HL-60 (cell line): ENCODE measurements at regions not wholly inside any gene's neighbourhood (a gene's known extent, or its start where the extent isn't known, plus 50 kb on each side); places are given as distances from the start of the nearest gene placed in this dataset.

ENCODE experiments used
- DNase-seq, 2 experiments: peaks; one replicate each; pipeline ENCODE4 v3.0.0-alpha.2; 2010 to 2020; ENCODE audit warnings: low read depth in 1 of 2, low spot score in 1 of 2
- H3K27ac ChIP-seq: fragments of 250-450 bp; sonication (Bioruptor Pico); replicated peaks from 2 replicates; pipeline ENCODE4 v1.5.1; 2020; ENCODE audit warnings: mild to moderate bottlenecking, moderate library complexity
- H3K27me3 ChIP-seq: fragments of 250-450 bp; sonication (Bioruptor Pico); 2 replicates; pipeline ENCODE4 v1.5.1; 2021; ENCODE audit warnings: mild to moderate bottlenecking, moderate library complexity; ENCODE audit not compliant: insufficient read depth, poor library complexity, severe bottlenecking
- H3K4me3 ChIP-seq: replicated peaks from 2 replicates; pipeline ENCODE4 v1.5.1; 2011; ENCODE audit warnings: mild to moderate bottlenecking, control low read depth, low read length; ENCODE audit not compliant: insufficient read depth
- GABPA ChIP-seq: IDR thresholded peaks from 2 replicates; pipeline ENCODE4 v1.6.1; 2012; ENCODE audit warnings: low read depth
- POLR2AphosphoS5 ChIP-seq: IDR thresholded peaks from 2 replicates; pipeline ENCODE4 v1.6.1; 2012; ENCODE audit warnings: low read depth
- SPI1 ChIP-seq: IDR thresholded peaks from 2 replicates; pipeline ENCODE4 v1.6.1; 2012; ENCODE audit warnings: low read depth, mild to moderate bottlenecking, borderline replicate concordance
- TF ChIP-seq, protein P1 (sequence below): IDR thresholded peaks from 2 replicates; pipeline ENCODE4 v1.6.1; 2012; ENCODE audit warnings: low read depth; ENCODE audit not compliant: insufficient replicate concordance
- TF ChIP-seq, protein P2 (sequence below): IDR thresholded peaks from one replicate; pipeline ENCODE4 v1.5.1; 2011; ENCODE audit warnings: low read length, control low read depth, inconsistent platforms; ENCODE audit not compliant: insufficient read depth

DNA sequence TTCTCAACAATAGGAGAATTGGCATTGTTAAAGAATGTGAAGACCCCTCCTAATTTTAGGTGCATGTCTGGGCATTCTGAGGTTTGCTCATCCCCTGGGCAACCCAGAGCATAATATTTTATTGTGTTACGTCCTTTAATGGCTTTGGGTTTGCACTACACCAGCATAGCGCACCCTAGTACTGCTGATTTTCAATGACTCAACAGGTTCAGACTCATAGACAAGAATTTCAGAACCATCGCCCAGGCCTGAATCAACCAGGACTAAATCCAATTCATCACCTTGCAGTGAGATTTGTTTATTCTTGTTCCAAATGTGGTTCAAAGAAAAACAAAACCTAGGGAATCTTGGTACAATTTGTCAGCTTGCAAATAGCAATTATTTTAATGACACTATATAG lies 137.8 kb upstream of the PHACTR1 start:
- DNase-seq = no peak
- no peak overlapping the region for H3K27ac ChIP-seq
- TF ChIP-seq, protein P1, sequence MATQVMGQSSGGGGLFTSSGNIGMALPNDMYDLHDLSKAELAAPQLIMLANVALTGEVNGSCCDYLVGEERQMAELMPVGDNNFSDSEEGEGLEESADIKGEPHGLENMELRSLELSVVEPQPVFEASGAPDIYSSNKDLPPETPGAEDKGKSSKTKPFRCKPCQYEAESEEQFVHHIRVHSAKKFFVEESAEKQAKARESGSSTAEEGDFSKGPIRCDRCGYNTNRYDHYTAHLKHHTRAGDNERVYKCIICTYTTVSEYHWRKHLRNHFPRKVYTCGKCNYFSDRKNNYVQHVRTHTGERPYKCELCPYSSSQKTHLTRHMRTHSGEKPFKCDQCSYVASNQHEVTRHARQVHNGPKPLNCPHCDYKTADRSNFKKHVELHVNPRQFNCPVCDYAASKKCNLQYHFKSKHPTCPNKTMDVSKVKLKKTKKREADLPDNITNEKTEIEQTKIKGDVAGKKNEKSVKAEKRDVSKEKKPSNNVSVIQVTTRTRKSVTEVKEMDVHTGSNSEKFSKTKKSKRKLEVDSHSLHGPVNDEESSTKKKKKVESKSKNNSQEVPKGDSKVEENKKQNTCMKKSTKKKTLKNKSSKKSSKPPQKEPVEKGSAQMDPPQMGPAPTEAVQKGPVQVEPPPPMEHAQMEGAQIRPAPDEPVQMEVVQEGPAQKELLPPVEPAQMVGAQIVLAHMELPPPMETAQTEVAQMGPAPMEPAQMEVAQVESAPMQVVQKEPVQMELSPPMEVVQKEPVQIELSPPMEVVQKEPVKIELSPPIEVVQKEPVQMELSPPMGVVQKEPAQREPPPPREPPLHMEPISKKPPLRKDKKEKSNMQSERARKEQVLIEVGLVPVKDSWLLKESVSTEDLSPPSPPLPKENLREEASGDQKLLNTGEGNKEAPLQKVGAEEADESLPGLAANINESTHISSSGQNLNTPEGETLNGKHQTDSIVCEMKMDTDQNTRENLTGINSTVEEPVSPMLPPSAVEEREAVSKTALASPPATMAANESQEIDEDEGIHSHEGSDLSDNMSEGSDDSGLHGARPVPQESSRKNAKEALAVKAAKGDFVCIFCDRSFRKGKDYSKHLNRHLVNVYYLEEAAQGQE = no peak
- TF ChIP-seq, protein P2, sequence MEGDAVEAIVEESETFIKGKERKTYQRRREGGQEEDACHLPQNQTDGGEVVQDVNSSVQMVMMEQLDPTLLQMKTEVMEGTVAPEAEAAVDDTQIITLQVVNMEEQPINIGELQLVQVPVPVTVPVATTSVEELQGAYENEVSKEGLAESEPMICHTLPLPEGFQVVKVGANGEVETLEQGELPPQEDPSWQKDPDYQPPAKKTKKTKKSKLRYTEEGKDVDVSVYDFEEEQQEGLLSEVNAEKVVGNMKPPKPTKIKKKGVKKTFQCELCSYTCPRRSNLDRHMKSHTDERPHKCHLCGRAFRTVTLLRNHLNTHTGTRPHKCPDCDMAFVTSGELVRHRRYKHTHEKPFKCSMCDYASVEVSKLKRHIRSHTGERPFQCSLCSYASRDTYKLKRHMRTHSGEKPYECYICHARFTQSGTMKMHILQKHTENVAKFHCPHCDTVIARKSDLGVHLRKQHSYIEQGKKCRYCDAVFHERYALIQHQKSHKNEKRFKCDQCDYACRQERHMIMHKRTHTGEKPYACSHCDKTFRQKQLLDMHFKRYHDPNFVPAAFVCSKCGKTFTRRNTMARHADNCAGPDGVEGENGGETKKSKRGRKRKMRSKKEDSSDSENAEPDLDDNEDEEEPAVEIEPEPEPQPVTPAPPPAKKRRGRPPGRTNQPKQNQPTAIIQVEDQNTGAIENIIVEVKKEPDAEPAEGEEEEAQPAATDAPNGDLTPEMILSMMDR = no peak
- TF ChIP-seq SPI1 = no peak
- TF ChIP-seq POLR2AphosphoS5 = no peak
- TF ChIP-seq GABPA = no peak
- no peak overlapping the region for H3K4me3 ChIP-seq
- no peaks in the 10 kb centered on the region for H3K27me3 ChIP-seq

DNA sequence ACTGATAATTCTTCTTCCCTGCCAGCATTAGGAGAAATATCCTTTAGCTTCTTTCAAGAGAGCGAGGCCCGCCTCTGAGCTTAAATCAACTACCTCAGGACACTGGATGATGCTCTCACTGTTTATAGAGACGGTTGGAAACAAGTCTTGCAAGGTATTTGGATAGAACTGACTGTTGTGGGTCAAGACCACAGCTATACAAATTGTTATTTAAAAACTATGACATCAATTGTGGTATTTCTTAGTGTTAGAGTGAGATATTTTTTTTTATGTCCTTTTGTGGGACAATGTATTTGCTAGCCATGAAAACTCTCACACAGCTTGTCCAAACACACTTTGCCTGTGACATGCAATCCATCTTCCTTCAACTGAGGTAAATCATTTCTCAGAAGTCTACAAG lies 136.3 kb upstream of the PHACTR1 start:
- no peak overlapping the region for H3K27ac ChIP-seq

DNA sequence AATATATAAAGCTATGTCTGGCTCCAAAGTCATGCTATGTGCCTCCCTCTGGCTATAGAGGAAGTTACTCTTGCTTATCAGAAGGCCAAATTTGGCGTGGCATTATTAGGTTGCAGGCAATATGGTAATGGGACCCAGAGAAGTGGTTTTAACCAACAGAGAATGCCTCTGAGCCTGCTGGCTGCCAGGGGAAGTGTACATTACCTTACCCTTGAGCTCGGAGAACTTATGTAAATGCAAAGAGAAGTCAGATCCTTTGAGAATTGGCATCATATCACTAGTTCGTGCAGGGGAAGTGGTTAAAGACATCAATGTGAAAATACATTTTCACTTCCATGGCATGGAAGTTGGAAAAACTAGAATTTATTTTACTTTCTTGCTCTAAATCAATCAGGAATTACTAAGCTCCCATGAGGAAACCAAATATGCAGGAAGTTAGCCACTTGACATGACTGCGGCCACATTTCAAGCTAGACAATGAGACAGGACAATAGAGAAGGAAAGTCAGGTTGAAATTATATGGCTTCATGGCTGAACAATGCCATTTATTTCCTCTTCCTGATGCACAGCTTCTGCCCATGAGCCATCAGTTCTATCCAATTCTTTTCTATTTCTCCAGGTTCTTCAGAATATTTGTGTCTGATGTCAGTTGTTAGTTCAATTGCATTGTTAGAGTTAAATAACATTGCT lies 134.0 kb upstream of the PHACTR1 start:
- H3K4me3 ChIP-seq = no peak overlapping the region
- H3K27me3 ChIP-seq = no peaks in the 10 kb centered on the region
- TF ChIP-seq GABPA = no peak
- TF ChIP-seq, protein P2 = no peak
- TF ChIP-seq POLR2AphosphoS5 = no peak
- no peak for TF ChIP-seq SPI1
- TF ChIP-seq, protein P1 = no peak
- no peak overlapping the region for H3K27ac ChIP-seq
- DNase-seq = peak in 1 of 2 experiments; percentile 12

More for the DNA sequence above, 136.3 kb upstream of the PHACTR1 start:
- DNase-seq = no peak
- no peak for TF ChIP-seq SPI1
- TF ChIP-seq GABPA = no peak
- no peak for TF ChIP-seq POLR2AphosphoS5
- TF ChIP-seq, protein P2 = no peak
- TF ChIP-seq, protein P1 = no peak
- no peaks in the 10 kb centered on the region for H3K27me3 ChIP-seq
- no peak overlapping the region for H3K4me3 ChIP-seq
